Fibroblast of peridontal ligament (primary cell): ENCODE measurements at regions not wholly inside any gene's neighbourhood (a gene's known extent, or its start where the extent isn't known, plus 50 kb on each side); places are given as distances from the start of the nearest gene placed in this dataset.

Source experiments
- DNase-seq: peaks from one replicate; pipeline ENCODE4 v3.0.0-alpha.2; 2010; ENCODE audit errors: extremely low read depth

- peak; percentile 38 for DNase-seq
Measured at GRCh38 chr1:47703156-47703825, 265.4 kb downstream of the FOXD2 start.

DNA sequence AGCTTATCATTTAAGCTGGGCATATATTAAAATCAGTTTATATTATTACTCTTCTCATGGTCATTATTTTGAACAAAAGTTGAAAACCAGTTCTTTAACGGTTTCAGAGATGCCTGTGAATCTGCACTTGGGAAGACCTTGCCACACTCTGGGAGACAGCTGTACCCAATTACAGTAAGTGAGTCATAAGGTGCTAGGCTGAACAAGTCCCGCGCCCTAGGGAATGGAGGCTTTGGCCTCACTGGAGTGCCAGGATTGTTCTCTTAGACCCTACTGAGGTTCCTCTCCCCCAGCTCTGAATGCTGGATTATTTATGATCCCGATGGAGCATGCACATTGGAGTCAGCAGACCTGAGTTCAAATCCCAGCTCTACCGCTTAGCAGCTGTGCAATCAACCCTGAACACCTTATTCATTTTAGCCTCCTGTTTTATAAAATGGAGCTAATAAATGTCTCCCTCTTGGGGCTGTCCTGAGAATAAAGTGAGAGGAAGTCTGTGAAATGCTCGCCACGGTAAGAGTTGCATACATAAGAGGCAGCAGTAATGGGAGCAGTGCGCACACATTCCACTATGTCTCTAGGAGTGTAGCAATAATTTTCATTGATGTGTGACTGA, 266.2 kb downstream of the FOXD2 start:
- DNase-seq: peak; percentile 86

- DNase-seq: peak; percentile 83
Measured at GRCh38 chr1:47705517-47706130, 267.8 kb downstream of the FOXD2 start.

DNA sequence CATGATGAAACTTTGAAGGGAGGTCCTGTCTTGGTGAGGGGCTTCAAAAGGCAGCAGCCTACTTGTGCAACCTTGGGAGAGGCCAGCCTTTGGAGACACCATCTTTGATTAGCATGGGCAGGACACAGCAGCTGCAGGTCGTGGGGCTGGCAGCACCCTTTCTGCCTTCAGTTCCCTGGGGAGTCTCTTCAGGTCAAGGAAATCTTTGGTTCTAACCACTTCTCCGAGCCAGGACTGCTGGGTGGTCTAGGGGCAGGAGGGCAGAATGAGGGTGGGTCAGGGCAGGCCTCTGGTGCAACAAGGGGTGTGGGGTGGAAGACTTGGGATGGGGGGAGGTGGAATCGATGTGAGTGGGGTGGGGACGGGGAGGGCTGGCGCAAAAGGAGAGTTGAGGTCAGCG, 269.7 kb downstream of the FOXD2 start:
- DNase-seq: no peak

GRCh38 chr1:47708019-47708535, 270.2 kb downstream of the FOXD2 start:
- no peak for DNase-seq

DNA sequence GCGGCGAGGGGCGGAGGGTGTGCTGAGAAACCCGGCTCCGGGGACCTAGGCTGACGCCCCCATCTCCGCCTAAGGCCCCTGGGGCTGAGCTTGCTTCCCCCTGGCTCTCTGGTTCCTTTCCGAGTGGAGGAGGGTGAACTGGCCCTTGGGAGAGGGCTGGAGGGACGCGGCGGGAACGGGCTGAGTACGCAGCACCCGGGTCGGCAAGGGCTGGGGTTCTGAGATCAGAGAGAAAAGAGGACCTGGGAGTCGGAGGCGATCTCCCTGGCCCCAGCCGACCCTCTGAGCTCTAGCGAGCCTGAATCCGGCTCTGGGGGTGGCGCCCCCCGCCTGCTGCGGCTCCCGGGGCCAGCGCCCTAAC, 270.8 kb downstream of the FOXD2 start:
- no peak for DNase-seq

GRCh38 chr1:47709019-47709871, 271.4 kb downstream of the FOXD2 start:
- peak; percentile 33 for DNase-seq

- peak; percentile 7 for DNase-seq
Measured at GRCh38 chr1:47709872-47710231, 272.0 kb downstream of the FOXD2 start.

GRCh38 chr1:47710329-47711071, 272.7 kb downstream of the FOXD2 start:
- peak; percentile 57 for DNase-seq
